Anterior cingulate cortex (tissue), 58 donors: ENCODE measurements at regions not wholly inside any gene's neighbourhood (a gene's known extent, or its start where the extent isn't known, plus 50 kb on each side); places are given as distances from the start of the nearest gene placed in this dataset.
"Not testable (repeated sequence)": the region's sequence is repeated elsewhere in the genome, so short reads cannot be mapped to it uniquely, and the experiment has no call there.

Source experiments
- DNase-seq, 58 donors: peaks; one replicate each; lab custom pipeline; 2025; lab: John Stamatoyannopoulos, UW

DNA sequence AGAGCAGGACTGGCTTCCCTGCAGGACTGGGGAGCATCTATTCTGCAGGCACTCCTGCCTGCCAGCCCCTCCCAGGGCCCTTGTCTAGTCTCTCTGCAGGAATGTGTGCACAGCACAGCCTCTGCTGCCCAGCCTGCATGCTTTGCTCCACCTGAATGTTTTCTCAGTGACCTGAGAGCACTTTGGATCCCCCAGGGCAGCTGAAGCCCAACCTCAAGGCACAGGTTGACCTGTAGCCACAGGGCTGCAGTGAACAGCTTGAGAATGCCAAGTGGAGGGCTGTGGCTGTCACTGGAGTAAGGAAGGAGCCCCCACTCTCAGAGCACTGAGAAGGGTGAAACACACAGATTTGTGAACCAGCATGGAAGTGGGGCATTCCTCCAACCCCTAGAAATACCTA is 760.2 kb downstream of the STIM2 start:
- no peak for DNase-seq

DNA sequence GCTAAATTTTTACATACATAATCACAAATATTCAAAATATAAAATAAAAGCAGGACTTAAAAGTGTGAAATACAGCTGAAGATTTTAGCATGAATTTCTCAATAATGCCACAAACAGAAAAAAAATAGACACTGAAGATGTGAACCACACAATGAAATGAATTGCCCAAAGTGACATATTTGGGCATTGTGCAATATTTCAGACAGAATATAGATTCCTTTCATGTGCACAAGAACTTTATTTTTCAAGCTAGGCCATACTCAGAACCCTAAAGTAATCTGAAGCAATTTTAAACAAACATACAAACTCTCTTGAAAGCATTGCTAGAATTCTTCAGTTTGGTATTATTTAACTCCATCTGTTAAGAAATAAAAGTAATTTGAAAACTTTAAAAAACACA is 764.1 kb downstream of the STIM2 start:
- no peak for DNase-seq

DNA sequence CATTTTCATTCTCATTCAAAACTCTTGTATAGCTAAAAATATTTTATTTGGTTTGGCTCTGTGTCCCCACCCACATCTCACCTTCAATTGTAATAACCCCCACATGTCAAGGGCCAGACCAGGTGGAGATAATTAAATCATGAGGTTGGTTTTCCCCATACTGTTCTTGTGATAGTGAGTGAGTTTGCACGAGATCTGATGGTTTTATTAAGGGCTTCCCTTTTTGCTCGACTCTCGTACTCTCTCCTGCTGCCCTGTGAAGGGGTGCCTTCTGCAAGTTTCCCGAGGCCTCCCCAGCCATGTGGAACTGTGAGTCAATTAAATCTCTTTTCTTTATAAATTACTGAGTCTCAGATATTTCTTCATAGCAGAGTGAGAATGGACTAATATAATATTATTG is 768.0 kb downstream of the STIM2 start:
- DNase-seq = no peak

DNA sequence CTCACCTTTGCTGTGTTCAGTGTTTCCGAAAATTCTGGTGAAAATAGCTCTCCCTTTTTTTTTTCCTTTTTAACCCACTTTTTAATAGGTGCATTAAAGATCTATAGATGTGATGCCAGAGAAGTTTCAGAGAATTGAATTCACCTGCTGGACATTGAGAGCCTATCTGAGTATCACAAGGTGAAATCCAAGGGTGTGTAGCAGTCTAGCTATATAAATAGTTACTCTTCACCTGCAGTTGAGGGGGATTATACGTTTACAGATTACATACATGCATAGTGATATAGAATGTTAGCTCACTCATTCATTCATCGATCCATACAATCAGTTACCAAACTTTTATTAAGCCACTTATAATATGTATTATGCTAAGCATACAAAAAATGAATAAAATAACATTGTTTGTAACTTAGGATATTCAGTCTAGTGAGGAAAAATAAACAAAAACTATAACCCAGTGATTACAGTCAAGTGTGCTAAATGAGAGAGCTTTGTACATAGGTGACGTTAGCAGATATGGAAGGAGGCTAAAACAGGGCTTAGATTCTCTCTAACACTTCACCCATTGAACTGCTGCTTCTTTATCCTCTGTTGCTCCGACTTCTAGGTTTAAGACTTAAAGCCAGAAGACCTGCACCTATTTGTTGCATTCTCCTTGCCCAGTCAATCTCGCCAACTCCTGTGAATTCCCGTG is 769.0 kb downstream of the STIM2 start:
- no peak for DNase-seq

DNA sequence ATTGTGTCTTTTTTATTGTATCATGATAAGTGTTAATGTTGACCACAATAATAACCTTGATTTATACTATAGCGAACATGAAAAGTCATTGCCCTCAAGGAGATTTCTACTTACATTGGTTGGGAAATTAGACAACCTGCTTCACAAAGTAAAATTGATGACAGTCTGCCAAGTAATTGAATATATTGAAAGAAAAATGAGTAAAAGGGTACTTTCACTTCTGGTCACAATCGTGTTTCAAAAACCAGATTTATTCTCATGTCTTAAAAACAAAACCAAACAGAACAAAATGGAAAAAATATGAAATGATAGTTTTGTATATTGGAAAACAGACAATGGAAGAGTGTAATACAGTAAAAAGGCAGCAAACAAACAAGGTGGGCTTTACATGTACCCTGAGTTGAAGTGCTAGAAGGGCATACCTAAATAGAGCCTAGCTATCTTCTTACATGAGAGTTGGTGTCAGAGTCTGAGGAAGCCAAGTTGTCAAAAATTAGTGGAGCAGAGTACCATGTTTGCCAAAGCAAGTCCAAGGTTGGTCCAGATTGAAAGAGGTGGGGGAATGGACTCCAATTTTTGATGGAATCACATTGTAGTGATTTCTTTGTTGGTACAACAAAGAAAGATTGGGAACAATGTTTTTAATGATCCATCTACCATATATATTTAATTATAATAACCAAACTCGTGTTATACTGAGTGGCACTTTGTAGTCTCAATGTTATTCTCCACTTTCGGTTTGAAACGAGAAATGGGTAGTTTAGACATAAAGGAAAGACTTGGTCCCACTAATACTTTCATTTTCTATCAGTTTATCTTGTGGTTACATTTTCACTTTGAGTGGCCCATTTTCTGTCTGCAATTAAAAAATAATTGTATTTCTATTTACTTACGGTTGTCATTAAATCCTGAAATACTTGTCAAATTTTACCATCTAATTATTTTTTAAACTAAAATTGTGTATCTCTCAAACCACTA is 775.6 kb downstream of the STIM2 start:
- no peak for DNase-seq

DNA sequence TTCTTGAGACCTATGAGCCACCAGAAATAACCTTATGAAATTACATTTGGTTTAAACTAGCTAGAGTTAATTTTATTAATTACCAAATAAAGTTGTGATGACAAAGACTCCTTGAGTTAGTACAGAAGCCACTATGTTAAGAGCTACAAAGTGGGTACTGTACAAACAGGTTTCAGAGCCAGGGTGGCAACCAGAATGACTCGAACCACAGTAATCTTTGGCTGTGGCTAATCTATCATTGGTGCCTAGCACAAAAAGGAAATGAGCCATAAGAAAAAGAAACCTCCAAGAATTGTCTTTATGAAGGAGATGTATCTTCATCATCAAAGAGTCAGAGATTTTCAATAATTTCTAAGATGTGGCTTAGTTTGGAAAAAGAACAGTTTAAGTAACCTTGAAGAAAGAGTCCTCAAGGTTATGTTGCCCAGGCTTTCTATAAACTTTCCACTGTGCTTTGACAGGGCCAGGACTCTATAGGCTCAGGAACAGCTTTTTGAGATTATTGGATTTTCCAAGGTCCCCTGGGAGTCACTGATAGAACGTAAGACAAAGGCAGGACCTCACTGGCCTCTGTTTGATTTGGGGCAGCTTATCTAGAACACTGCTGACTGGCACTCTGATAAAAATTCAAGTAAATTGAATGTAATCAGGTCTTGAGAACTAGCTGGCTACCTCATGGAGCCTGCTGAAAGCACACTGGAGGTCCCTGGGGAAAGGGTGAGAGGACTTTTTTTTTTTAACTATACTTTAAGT is 777.7 kb downstream of the STIM2 start:
- DNase-seq = no peak

DNA sequence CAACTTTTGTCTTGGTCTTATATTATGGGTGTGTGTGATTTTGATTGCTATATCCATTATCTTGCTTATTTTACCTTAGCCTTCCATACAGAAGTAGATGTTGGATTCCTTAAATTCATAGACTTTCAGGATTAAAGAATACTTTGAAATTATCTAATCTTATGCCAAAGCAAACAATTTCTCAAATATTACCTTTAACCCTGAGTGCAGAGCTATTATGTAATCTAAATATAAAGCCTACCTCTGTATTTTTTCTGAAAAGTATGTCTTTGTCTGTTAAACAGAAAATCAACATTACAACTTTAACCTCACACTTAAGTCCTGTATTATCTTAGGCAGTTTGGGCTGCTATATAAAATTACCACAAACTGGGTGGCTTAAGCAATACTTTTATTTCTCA is 782.5 kb downstream of the STIM2 start:
- no peak for DNase-seq

DNA sequence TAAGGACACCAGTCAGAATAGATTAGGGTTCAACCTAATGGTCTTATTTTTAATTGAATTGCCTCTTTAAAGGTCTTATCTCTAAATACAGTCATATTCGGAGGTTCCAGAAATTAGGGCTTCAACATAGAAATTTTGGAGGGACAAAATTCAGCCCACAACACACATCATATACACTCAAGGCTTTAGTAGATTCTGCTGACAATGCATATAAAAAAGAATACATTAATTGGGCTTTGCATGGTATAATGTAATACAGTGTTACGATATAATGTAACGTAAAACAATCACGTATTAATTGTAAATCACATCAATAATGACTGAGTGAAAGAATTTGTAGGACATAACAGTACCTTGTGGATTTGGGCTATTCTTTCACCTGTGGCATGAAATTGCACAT is 787.8 kb downstream of the STIM2 start:
- no peak for DNase-seq

DNA sequence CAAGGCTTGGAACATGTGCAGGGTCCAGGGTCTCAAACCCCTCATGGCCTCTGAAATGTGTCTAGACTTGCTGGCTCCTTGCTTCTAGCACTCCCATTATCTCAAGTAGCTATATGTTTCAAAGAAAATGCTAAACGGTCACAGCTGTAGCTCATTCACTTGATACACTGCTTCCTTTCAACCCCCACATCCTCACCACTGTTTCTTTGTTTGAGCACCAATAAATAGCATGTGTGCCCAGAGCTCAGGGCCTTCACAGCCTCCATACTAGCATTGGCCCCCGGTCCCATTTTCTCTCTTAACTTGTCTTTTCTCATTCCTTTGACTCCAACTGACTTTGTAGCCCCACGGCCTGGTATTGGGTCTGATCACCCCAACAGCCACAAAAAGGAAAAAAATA is 801.8 kb downstream of the STIM2 start:
- no peak for DNase-seq

DNA sequence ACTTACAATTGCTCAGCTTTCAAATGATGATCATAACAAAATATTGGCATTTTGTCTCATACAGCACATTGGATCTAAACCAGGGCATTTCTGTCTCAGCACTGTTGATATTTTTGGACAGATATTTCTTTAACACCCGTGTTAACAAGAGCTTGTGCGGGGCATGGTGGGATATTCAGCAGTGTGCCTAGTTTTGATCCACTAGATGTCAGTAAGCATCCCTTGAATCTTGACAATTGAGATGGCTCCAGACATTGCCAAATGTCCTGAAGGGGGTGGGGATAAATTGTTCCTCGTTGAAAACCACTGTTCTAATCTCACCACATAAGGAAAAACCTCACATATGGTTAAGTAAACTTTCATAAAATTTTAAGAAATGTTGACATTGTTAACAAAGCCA is 806.3 kb downstream of the STIM2 start:
- DNase-seq = peak in 2 of 58 donors; percentile 0 to 3

DNA sequence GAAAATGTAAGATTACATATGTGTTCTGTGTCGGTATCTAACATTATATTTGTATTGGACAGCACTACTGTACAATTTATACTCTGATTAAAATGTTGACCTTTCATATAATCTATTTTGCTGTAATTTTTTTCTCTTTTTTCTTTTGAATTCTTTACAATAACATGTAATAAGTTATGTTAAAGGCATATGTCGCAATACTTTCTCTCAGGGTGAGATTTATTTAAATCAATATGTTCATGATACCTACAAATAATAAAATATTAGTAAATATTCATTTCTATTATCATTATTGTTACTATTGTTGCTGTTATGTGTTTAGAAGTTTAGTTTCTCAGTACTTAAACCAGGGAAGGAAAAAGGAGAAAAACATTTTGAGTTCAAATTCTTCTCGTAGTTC is 807.4 kb downstream of the STIM2 start:
- no peak for DNase-seq

DNA sequence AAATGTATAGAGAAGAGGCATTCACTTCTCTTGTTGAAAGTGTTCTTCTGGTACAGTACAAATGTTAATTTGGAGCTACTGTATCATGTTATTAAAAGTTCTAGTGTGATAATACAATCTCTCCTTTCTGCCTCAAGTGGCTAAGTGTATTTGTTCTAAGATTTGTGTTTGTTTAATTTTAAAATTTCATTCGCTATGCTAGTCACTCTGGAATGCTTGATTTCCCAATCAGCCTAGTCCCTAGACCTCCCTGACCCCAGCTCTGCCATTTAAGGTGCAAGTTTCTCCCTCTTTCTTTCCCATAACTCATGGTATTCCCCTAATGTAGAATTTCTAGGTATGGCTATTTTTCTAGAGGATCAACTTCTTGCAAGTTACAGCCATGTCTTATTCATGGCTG is 817.4 kb downstream of the STIM2 start:
- DNase-seq = no peak

DNA sequence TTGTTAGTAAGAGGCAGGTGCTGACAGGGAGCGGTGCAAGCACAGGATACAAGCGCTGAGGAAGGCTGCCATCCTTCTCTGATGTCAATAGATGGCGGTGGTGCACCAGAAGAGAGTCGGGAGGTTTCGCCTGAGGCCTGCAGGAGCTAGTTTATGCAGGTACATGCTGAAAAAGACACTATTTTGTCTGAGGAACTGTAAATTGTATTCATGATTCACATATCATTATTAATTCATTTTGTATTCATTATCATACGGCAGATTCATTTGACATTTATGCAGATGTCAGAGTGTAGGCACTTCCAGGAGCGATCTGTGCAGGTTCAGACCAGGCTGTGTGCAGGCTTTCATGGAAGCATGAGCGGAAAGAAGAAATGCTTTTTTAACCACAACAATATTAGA is 824.0 kb downstream of the STIM2 start:
- DNase-seq = peak in 52 of 58 donors; percentile 2 to 83 (median 36)

DNA sequence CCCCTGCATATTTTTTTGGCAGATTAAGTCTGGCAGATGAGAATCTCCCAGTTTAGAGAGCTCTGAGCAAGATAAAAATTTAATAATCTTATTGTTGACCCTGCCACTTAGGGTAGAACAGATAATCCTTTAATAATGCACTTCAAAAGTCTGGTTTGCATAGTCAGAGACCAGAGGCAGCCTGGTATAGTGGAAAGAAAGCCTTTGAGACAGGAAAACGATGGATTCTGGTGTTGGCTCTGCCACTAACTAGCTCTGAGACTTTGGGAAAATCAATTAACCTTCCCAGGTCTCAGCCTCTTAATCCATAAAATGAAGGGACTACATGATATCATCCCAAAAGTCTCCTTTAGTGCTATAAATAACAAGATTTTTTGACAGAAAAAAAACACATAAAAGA is 824.5 kb downstream of the STIM2 start:
- no peak for DNase-seq

DNA sequence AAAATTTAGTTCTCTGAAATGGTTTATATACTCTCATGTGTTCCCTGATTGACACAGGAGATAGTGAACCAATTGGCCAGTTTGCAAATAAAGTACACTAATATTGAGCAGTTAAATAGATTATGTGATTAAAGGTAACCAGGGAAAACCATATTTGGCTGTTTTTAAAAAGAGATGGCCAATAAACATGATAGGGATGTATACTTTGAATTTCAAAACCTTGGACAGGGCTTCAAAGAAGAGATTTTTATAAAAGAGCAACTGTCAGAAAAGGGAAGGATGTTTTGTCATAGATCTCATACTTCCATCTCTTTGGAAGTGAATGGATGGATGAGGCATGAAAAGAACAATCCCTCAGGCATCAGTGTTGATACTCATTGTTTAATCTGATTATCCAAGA is 825.3 kb downstream of the STIM2 start:
- DNase-seq = no peak

DNA sequence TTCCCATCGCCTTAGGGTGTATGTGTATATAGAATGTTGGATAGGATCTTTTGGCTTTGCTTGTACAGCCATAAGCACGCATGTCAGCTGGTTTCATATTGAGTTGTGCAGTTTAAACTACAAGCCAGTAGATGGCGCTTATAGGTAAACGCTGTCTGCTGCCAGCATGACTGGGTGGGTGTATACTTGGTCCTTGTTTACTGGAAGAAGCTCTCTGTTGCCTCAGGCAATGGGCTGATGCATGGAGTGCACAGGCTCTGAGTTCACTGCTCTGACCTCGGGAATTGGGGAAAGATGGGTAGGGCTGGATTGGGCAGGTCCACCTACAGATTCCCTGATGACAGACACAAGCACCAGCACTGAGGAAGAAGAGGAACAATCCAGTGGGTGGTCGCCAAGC is 831.5 kb downstream of the STIM2 start:
- DNase-seq = peak in 4 of 58 donors; percentile 1 to 4 (median 2)

DNA sequence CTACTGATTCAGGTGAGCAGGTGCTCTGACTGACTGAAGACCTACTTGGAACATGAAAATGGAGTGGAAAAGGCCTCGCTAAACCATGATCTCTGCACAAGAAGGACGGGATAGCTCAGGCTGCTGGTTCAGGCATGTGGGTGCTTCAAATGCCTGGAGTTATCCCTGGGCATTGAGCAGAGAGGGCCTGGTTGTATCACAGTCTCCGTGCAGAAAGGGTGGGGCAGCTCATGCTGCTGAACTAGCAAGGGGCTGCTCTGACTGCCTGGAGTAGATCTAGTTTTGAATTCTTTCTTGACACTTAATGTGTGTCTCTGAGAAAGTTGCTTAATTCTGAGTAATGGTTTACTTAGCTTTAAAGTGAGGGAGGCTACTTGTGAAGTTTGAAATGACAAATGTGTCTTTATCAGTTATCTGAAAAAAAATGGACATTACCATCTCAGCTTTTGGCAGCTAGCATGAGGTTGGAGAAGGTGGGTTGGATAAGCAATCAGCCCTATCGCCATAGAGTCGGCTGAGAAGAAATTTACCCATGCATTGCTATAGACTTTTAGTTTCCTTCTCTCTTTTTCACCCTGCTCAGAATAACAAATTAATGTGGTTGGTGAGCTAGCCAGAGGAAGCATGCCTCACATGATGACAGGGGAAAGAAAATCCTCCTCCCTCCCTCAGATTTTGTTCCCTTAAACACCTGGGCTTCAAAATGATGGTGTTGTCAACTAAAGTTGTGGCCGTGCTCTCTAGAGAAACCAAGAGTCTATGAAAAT is 832.4 kb downstream of the STIM2 start:
- DNase-seq = no peak

DNA sequence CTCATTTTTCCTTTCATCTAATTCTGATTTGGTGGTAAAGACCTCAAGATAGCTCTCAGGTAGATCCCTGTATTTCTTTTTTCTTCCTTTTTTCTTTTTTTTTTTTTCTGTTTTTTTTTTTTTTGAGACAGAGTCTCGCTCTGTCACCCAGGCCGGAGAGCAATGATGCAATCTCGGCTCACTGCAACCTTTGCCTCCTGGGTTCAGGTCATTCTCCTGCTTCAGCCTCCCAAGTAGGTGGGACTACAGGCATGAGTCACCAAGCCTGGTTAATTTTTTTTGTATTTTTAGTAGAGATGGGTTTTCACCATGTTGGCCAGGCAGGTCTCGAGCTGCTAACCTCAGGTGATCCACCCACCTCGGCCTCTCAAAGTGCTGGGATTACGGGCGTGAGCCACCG is 835.6 kb downstream of the STIM2 start:
- DNase-seq = not testable (repeated sequence)

DNA sequence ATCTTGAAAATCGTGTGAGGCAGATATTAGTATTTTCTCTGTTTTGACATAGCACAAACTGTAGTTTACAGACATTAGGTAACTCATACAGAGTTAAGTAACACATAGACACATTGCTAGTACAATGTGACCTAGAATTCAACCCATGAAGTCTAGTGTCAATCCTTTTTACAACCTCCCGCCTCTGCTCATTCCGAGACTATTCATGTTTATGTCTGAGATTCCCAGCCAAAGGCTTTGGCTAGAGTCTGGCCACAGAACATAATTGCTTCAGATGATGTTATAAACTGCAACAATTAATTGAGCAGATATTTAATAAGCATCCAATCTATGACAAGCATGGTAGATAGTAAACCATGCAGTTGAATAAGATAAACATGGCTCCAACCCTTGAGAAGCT is 841.0 kb downstream of the STIM2 start:
- DNase-seq = no peak

DNA sequence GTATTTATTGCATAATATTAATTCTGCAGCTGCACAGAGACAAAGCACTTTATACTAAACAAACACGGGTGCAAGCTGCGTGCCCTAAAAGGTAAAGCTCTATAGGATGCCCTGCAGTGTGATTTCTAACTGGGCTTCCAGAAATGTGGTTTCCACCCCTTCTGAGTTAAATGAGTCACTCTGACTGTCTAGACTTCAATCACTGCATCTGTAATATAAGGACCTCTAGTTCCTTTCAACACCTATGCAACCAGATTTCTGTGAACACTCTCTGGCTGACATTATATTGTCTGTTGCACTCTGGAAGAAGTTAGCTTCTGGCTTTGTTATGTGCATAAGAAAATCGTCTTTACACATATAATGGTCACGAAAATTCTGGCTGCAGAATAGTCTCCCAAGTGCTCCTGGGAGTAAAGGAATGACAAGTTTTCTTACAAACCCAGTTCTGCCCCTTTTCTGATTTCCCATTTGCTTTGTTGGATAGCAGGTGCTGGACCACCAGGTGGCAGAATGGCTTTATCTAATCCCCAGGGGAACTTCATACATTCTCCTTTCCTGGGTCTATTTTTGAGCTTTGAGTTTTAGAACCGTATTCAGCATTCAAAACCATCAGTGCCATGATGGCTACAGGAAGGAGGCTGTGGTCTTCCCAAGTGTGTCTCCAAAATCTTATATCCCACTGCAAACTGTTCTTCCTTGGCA is 842.2 kb downstream of the STIM2 start:
- DNase-seq = peak in 10 of 58 donors; percentile 1 to 33 (median 12)
